Body of pancreas (tissue), 4 donors: ENCODE measurements at regions not wholly inside any gene's neighbourhood (a gene's known extent, or its start where the extent isn't known, plus 50 kb on each side); places are given as distances from the start of the nearest gene placed in this dataset.

Source experiments
- CTCF ChIP-seq, 7 experiments: fragments of 450-650 bp in 4 of 7; fragments of 200-600 bp in 3 of 7; sonication (generic) in 3 of 7; IDR thresholded peaks; one replicate each; pipeline ENCODE4 v1.5.1; 2016 to 2019; ENCODE audit warnings: antibody characterized with exemption in 7 of 7
- POLR2A ChIP-seq, 3 donors: fragments of 450-650 bp; IDR thresholded peaks; one replicate each; pipeline ENCODE4 v1.6.1; 2016; ENCODE audit warnings: antibody characterized with exemption in 3 of 3, mild to moderate bottlenecking in 2 of 3

- TF ChIP-seq CTCF (IDR thresholded peaks at IDR 0.05) = no peak
- no peak for TF ChIP-seq POLR2A (IDR thresholded peaks at IDR 0.05)
Measured at GRCh38 chr3:74529145-74529544, 85.3 kb downstream of the CNTN3 start.
